HG03558 (cell line): ENCODE measurements at regions not wholly inside any gene's neighbourhood (a gene's known extent, or its start where the extent isn't known, plus 50 kb on each side); places are given as distances from the start of the nearest gene placed in this dataset.
"Not testable (repeated sequence)": the region's sequence is repeated elsewhere in the genome, so short reads cannot be mapped to it uniquely, and the experiment has no call there.

ENCODE experiments used
- ATAC-seq: cut with Tn5 transposase; IDR thresholded peaks from one replicate; pipeline ENCODE4 v1.9.1; 2021; ENCODE audit warnings: moderate number of reproducible peaks; ENCODE audit not compliant: unreplicated experiment; ENCODE audit errors: extremely low read depth

DNA sequence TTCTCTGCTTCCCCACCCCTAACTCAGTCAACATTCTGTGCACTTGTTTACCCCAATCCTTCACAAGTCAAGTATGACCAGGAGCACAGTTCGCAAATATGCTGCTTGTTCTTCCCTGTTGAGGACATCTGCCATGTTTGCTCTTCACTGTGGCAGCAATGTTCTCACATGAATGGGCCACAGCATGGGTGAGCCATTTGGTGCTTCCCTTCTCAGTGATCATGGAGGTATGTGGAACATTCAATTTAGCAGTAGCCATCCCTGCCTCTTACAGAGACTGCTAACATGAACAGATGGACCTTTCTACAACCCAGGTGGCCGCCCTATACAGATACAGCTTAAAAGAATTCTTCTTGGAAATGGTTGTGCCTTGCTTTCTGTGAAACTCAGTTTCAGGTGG lies 660.1 kb upstream of the SGO1 start:
- no peak for ATAC-seq

DNA sequence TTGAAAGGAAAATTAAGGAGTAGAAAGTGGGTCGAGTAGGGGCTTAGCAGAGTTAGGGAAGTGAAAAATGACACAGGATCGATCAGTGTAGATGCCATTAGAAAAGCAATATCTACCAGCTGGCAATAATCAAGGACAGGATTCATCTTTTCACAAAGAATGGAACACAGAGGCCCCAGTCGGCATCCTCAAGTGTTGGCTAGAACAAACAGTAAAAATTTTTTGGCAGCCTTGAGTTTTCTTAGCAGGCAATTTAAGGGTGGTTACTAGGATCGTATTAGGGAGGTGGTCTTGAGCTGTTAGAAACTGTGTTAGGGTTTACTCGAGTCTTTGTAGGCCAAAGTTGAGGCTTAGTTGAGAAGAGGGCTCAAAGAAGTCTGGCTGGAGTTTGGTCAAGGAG lies 658.8 kb upstream of the SGO1 start:
- no peak for ATAC-seq

DNA sequence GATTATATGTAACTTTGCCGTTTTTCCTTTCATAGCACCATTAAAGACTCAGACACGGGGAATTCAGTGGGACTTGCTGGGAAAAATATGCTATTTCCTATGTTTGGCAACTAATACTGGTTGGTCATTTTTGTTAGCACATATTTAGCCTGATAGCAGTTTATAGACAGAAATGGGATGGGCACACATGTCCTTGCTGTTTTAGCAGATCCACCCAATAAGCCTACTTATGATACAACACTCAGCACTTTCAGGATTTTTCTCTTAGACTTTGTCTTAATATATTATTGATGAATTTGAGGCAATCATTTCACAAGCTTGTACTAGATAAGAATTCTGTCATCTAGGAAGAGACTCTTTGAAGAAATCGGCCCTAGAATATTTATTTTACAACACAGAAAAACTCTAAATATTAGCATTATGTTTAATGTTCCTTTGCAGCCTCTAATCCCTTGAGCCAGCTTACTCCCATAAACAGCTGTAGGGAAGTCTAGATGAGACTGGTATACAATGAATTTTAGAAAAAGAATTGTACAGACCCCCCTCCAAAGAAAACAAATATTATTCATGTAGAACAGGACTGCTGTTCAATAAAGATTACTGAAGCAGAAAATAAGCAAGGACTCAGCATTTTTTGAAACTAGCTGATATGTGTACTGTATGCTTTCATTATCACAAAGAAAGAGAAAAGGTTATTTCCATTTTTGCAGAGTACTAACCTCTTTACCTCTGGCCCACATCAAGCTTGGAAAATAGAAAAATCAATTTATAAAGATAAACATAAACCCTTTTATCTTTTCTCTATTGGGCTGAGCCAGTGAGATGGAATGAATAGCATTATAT lies 656.8 kb upstream of the SGO1 start:
- no peak for ATAC-seq

GRCh38 chr3:20842002-20842401 lies 656.0 kb upstream of the SGO1 start:
- ATAC-seq = no peak

GRCh38 chr3:20837676-20838302 lies 651.8 kb upstream of the SGO1 start:
- ATAC-seq = no peak

DNA sequence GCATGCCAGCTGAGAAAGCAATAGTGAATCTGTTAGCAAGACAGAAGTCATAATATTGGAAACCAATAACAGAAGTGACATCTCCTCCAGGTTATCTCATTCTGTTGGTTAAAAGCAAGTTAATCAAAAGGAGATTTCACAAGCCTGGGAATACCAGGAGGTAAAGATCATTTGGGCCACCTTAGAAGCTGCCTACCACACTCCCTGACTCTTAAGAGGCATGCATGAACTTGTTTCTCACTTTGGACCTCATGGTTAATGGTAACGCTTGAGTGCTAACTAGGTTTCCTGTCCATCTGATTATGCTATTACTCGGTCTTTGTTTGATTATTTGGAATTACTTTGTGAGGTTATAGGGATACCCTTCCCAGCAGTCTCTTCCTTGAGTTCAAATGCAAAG lies 650.8 kb upstream of the SGO1 start:
- ATAC-seq = no peak

- no peak for ATAC-seq
Measured at GRCh38 chr3:20832963-20833362, 647.0 kb upstream of the SGO1 start.

- ATAC-seq = no peak
Measured at GRCh38 chr3:20822251-20822650, 636.2 kb upstream of the SGO1 start.

- ATAC-seq = not testable (repeated sequence)
Measured at GRCh38 chr3:20820872-20821271, 634.9 kb upstream of the SGO1 start.

DNA sequence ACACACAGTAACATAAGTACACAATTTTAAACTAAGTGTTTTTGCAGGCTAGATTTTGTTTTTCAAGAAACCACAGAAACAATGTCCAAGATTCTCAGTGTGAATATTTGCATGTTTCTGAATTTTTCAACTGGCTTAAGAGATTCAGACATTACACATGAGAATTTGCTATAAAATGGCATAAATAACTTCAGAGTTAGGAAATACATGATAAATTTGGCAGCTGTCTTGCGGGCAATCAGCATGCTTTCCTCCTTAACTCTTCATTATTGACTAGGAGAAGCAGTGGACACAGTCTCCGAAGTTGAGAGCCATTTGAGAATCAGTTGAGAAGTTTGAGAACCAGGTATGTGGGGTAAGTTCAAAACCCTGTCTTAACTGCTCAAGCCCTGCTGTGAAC lies 625.6 kb upstream of the SGO1 start:
- ATAC-seq = no peak

DNA sequence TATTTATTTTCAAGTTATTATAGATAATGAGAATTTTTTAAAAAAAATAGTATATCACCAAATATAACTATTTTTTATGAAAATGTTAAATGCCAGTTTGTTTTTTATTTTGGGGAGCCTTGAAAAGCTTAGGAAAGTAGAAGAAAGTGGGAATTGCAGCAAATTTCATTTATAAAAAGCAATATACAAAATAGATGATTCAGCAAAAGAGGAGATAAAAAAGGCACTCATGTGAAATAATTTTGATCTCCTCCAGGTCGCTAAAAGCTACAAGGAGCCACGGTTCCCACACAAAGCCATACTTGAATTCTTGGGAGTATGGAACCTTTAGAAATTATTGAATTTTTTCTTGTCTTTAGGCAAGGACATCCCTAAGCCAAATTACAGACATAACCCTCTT lies 625.0 kb upstream of the SGO1 start:
- no peak for ATAC-seq

DNA sequence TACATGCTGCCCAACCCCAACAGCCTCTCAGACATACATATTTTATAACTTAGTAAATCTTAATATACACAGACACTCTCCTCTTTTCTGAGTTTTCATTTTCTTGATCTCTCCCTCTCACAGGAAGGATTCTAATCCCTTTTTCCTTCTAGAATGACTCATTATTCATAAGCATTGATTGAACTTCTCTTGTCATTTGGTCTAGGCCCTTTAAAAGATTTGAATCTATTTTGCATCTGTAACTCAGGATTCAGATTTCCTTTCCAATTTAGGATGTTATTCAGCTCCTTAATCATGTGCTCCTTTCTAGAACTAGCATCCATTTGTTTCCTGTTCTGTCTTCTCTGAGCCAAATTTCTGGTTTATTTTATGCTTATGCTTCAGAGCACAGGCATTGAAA lies 624.5 kb upstream of the SGO1 start:
- no peak for ATAC-seq

DNA sequence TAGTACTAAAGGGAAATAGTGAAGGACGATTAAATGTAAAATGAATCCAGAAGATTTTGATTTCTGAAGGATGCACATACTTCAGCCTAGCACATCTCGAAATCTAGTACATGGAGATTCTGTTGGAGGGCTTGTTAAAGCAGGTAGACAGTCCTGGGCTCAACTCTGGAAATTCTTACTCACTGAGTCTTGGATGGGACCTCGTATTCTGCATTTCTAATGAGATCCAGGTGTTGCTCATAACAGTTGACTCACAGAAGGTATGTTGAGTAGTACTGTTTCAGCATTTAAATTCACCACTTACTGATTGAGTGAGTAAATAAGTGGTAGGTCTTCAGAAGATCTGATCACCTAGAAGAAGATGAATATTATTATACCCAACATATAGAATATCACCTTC lies 623.4 kb upstream of the SGO1 start:
- ATAC-seq = no peak

DNA sequence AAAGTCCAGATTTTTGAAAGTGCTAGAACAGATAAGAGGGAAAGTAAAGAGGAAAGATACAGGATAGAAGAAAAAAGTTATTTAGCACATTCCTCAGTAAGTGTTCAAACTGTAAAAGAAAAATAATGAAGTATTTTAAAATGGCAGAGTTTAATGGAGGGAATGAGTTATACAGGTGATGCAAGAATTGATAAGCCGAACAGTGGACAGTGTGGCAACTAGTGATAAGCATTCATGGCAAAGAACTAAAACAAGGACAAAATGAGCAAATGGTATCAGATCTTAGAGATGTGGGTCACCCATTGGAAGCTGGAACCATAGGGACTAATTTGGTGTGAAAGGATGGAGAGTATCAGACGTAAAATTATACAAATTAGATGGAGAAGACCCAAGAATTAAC lies 622.9 kb upstream of the SGO1 start:
- ATAC-seq = no peak

DNA sequence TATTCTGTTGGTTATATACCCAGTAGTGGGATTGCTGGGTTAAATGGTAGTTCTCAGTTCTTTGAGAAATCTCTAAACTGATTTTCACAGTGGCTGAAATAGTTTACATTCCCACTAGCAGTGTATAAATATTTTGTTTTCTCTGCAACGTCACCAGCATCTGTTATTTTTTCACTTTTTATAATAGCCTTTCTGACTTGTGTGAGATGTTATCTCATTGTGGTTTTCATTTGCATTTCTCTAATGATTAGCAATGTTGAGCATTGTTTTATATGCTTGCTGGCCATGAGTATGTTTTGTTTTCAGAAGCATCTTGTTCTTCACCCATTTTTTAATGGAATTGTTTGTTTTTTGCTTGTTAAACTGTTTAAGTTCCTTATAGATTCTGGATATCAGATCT lies 612.7 kb upstream of the SGO1 start:
- no peak for ATAC-seq

GRCh38 chr3:20787005-20787404 lies 601.0 kb upstream of the SGO1 start:
- no peak for ATAC-seq

DNA sequence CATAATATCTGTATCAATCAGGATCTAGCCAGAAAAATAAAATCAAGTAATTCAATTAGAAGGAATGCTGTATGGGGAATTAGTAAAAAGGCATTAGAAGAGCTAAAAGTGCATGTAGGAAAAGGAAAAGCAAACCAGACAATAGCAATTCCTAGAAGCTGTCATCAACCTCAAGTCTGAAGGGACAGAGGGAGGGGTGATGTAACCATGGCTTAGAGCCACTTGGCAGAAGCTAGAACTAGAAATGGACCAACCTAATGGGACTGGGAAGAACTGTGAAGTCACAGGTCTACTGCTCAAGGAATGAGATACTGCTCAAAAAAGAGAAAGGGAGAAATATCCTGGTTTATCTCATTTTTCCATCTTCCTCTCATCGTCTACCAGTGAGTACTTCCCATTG lies 590.7 kb upstream of the SGO1 start:
- ATAC-seq = no peak

GRCh38 chr3:20776286-20776685 lies 590.3 kb upstream of the SGO1 start:
- ATAC-seq = no peak

GRCh38 chr3:20773320-20773984 lies 587.4 kb upstream of the SGO1 start:
- no peak for ATAC-seq

DNA sequence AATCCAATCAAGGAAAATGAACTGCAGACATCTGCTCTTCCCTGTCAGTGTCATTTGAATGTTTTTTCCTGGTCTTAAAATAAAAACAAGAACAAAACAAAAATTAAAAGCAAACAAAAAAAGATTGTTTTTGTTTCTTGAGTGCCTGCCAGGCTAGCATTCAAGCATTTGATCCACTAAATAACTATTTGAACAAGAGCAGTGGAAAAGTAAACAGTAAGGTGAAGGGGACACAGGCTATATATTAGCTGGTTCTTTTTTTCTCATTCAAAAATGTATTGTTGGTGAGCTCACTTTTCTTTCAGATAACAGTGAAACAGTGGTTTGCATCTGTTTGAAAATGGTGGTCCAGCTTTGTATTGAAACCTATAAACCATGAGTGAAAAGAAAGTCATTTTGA lies 586.9 kb upstream of the SGO1 start:
- ATAC-seq = no peak

DNA sequence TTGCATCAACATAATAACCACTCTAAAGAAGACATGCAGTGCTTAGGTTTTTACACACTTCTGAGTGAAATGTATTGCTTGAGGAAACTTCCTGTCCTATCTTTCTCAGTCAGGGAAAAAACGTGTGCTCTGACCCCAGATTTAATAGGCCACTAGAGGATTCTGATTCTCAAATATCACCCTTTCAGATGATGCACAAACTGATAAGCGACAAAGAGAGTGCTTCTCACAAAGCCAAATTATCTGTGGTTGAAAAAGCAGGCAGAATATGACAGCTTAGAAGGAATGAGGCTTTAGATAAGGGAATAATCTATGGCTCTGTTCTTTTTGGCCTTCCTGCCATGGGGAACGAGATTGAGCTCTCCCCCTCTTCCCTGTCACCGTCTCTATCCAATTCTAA lies 583.4 kb upstream of the SGO1 start:
- no peak for ATAC-seq

- ATAC-seq = no peak
Measured at GRCh38 chr3:20760981-20761380, 575.0 kb upstream of the SGO1 start.
